Neural cell (in vitro differentiated cells): ENCODE measurements at regions not wholly inside any gene's neighbourhood (a gene's known extent, or its start where the extent isn't known, plus 50 kb on each side); places are given as distances from the start of the nearest gene placed in this dataset.

ENCODE experiments used
- EP300 ChIP-seq: fragments of 450-650 bp; conservative IDR thresholded peaks from 2 replicates; pipeline ENCODE4 v1.6.1; 2014; ENCODE audit warnings: antibody characterized with exemption, mild to moderate bottlenecking, moderate library complexity; ENCODE audit not compliant: poor library complexity, severe bottlenecking
- EZH2 ChIP-seq: fragments of 200-600, 300-800 bp; shearing (Covaris generic), sonication (generic); IDR thresholded peaks from 2 replicates; pipeline ENCODE4 v1.6.1; 2014; ENCODE audit warnings: antibody characterized with exemption, low read length, borderline replicate concordance, mild to moderate bottlenecking; ENCODE audit not compliant: insufficient read depth, poor library complexity, severe bottlenecking
- MXI1 ChIP-seq: fragments of 450-650 bp; conservative IDR thresholded peaks from 2 replicates; pipeline ENCODE4 v1.6.1; 2014; ENCODE audit warnings: antibody characterized with exemption, mild to moderate bottlenecking; ENCODE audit not compliant: poor library complexity, severe bottlenecking
- POLR2AphosphoS5 ChIP-seq: IDR thresholded peaks from 2 replicates; pipeline ENCODE4 v1.6.1; 2012
- RAD21 ChIP-seq: fragments of 450-650 bp; conservative IDR thresholded peaks from 2 replicates; pipeline ENCODE4 v1.6.1; 2014; ENCODE audit warnings: antibody characterized with exemption, mild to moderate bottlenecking, moderate library complexity
- SMC3 ChIP-seq: fragments of 450-650 bp; conservative IDR thresholded peaks from 2 replicates; pipeline ENCODE4 v1.6.1; 2014; ENCODE audit warnings: antibody characterized with exemption, mild to moderate bottlenecking, moderate library complexity; ENCODE audit not compliant: poor library complexity
- TF ChIP-seq, protein P1 (sequence below): fragments of 450-650 bp; IDR thresholded peaks from 2 replicates; pipeline ENCODE4 v1.5.1; 2014; ENCODE audit warnings: antibody characterized with exemption, mild to moderate bottlenecking, moderate library complexity; ENCODE audit not compliant: poor library complexity, severe bottlenecking
- TF ChIP-seq, protein P2 (sequence below): IDR thresholded peaks from 2 replicates; pipeline ENCODE4 v1.6.1; 2012; ENCODE audit warnings: borderline replicate concordance

DNA sequence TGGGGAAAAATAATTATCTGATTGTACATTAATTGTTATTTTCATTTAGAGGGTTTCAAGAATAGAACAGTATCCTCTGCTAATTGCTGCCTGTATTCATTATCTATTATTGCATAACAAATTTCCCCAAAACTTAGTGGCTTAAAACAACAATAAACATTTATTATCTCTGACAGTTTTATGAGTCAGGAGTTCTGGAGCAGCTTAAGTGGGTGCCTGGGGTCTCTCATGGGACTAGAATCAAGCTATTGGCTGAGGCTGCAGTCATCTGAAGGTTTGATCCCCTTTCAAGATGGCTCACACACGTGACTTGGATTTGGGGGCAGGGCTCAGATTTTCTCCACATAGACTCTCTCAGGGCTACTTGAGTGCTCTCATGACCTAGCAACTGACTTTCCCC is 98.1 kb upstream of the JADE1 start:
- no peak for TF ChIP-seq EZH2
- TF ChIP-seq, protein P1, sequence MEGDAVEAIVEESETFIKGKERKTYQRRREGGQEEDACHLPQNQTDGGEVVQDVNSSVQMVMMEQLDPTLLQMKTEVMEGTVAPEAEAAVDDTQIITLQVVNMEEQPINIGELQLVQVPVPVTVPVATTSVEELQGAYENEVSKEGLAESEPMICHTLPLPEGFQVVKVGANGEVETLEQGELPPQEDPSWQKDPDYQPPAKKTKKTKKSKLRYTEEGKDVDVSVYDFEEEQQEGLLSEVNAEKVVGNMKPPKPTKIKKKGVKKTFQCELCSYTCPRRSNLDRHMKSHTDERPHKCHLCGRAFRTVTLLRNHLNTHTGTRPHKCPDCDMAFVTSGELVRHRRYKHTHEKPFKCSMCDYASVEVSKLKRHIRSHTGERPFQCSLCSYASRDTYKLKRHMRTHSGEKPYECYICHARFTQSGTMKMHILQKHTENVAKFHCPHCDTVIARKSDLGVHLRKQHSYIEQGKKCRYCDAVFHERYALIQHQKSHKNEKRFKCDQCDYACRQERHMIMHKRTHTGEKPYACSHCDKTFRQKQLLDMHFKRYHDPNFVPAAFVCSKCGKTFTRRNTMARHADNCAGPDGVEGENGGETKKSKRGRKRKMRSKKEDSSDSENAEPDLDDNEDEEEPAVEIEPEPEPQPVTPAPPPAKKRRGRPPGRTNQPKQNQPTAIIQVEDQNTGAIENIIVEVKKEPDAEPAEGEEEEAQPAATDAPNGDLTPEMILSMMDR: no peak
- no peak for TF ChIP-seq RAD21
- no peak for TF ChIP-seq POLR2AphosphoS5
- no peak for TF ChIP-seq SMC3
- TF ChIP-seq, protein P2, sequence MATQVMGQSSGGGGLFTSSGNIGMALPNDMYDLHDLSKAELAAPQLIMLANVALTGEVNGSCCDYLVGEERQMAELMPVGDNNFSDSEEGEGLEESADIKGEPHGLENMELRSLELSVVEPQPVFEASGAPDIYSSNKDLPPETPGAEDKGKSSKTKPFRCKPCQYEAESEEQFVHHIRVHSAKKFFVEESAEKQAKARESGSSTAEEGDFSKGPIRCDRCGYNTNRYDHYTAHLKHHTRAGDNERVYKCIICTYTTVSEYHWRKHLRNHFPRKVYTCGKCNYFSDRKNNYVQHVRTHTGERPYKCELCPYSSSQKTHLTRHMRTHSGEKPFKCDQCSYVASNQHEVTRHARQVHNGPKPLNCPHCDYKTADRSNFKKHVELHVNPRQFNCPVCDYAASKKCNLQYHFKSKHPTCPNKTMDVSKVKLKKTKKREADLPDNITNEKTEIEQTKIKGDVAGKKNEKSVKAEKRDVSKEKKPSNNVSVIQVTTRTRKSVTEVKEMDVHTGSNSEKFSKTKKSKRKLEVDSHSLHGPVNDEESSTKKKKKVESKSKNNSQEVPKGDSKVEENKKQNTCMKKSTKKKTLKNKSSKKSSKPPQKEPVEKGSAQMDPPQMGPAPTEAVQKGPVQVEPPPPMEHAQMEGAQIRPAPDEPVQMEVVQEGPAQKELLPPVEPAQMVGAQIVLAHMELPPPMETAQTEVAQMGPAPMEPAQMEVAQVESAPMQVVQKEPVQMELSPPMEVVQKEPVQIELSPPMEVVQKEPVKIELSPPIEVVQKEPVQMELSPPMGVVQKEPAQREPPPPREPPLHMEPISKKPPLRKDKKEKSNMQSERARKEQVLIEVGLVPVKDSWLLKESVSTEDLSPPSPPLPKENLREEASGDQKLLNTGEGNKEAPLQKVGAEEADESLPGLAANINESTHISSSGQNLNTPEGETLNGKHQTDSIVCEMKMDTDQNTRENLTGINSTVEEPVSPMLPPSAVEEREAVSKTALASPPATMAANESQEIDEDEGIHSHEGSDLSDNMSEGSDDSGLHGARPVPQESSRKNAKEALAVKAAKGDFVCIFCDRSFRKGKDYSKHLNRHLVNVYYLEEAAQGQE: no peak
- TF ChIP-seq MXI1: no peak
- TF ChIP-seq EP300: no peak
